ENCODE measurements at regions not wholly inside any gene's neighbourhood (a gene's known extent, or its start where the extent isn't known, plus 50 kb on each side); places are given as distances from the start of the nearest gene placed in this dataset.
A peak's percentile ranks its signal among the peaks of the same experiment; 100 is the strongest.

DNA sequence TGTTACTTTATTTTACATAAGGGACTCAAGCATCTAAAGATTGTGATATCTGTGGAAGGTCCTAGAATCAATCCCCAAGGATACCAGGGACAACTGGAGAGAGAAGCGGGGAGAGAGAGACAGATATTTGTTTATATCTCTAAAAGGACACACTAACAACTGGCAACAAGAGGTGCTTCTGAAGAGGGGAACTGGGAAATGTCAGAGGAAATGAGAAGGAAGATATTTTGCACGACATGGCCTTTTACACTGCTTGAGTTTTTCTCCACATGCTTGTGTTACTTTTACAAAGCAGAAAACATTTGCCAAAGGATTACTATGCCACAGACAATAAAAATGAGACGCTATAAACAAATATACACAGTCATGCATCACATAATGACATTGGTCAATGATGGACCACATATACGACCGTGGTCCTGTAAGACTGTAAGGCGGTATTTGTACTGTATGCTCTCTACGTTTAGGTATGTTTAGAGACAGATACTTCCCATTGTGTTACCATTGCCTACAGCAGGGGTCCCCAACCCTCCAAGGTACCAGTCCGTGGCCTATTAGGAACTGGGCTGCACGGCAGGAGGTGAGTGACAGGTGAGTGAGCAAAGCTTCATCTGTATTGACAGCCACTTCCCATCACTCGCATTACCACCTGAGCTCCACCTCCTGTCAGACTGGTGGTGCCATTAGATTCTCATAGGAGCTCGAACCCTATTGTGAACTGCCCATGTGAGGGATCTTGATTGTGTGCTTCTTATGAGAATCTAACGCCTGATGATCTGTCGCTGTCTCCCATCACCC, 64.6 kb upstream of the PTPN1 start:
- CTCF ChIA-PET: interaction anchor here (1.0 kb wide), 1 partner anchor 32 kb away, joined by 3 read pairs; no protein-coding TSS in a partner anchor
- TF ChIP-seq ZNF219 (CRISPR knock-in tag; IDR thresholded peaks at IDR 0.05; ENCODE audit: borderline replicate concordance): no peak
- TF ChIP-seq CREB1 (CRISPR knock-in tag; IDR thresholded peaks at IDR 0.05): no peak
- no peak for TF ChIP-seq TEAD1 (CRISPR knock-in tag; IDR thresholded peaks at IDR 0.05)
- TF ChIP-seq, protein P1, sequence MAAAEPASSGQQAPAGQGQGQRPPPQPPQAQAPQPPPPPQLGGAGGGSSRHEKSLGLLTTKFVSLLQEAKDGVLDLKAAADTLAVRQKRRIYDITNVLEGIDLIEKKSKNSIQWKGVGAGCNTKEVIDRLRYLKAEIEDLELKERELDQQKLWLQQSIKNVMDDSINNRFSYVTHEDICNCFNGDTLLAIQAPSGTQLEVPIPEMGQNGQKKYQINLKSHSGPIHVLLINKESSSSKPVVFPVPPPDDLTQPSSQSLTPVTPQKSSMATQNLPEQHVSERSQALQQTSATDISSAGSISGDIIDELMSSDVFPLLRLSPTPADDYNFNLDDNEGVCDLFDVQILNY (CRISPR knock-in tag; IDR thresholded peaks at IDR 0.05): no peak
- TF ChIP-seq, protein P2, sequence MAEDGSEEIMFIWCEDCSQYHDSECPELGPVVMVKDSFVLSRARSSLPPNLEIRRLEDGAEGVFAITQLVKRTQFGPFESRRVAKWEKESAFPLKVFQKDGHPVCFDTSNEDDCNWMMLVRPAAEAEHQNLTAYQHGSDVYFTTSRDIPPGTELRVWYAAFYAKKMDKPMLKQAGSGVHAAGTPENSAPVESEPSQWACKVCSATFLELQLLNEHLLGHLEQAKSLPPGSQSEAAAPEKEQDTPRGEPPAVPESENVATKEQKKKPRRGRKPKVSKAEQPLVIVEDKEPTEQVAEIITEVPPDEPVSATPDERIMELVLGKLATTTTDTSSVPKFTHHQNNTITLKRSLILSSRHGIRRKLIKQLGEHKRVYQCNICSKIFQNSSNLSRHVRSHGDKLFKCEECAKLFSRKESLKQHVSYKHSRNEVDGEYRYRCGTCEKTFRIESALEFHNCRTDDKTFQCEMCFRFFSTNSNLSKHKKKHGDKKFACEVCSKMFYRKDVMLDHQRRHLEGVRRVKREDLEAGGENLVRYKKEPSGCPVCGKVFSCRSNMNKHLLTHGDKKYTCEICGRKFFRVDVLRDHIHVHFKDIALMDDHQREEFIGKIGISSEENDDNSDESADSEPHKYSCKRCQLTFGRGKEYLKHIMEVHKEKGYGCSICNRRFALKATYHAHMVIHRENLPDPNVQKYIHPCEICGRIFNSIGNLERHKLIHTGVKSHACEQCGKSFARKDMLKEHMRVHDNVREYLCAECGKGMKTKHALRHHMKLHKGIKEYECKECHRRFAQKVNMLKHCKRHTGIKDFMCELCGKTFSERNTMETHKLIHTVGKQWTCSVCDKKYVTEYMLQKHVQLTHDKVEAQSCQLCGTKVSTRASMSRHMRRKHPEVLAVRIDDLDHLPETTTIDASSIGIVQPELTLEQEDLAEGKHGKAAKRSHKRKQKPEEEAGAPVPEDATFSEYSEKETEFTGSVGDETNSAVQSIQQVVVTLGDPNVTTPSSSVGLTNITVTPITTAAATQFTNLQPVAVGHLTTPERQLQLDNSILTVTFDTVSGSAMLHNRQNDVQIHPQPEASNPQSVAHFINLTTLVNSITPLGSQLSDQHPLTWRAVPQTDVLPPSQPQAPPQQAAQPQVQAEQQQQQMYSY (CRISPR knock-in tag; IDR thresholded peaks at IDR 0.05): no peak
- TF ChIP-seq TP53 (CRISPR knock-in tag; IDR thresholded peaks at IDR 0.05): no peak
- no peak for TF ChIP-seq MYBL2 (CRISPR knock-in tag; IDR thresholded peaks at IDR 0.05)
- TF ChIP-seq, protein P3, sequence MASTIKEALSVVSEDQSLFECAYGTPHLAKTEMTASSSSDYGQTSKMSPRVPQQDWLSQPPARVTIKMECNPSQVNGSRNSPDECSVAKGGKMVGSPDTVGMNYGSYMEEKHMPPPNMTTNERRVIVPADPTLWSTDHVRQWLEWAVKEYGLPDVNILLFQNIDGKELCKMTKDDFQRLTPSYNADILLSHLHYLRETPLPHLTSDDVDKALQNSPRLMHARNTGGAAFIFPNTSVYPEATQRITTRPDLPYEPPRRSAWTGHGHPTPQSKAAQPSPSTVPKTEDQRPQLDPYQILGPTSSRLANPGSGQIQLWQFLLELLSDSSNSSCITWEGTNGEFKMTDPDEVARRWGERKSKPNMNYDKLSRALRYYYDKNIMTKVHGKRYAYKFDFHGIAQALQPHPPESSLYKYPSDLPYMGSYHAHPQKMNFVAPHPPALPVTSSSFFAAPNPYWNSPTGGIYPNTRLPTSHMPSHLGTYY (CRISPR knock-in tag; IDR thresholded peaks at IDR 0.05): no peak
- TF ChIP-seq ZBTB21 (CRISPR knock-in tag; IDR thresholded peaks at IDR 0.05; ENCODE audit: borderline replicate concordance): no peak
- no peak for TF ChIP-seq ZNF423 (CRISPR knock-in tag; IDR thresholded peaks at IDR 0.05)
- TF ChIP-seq, protein P4, sequence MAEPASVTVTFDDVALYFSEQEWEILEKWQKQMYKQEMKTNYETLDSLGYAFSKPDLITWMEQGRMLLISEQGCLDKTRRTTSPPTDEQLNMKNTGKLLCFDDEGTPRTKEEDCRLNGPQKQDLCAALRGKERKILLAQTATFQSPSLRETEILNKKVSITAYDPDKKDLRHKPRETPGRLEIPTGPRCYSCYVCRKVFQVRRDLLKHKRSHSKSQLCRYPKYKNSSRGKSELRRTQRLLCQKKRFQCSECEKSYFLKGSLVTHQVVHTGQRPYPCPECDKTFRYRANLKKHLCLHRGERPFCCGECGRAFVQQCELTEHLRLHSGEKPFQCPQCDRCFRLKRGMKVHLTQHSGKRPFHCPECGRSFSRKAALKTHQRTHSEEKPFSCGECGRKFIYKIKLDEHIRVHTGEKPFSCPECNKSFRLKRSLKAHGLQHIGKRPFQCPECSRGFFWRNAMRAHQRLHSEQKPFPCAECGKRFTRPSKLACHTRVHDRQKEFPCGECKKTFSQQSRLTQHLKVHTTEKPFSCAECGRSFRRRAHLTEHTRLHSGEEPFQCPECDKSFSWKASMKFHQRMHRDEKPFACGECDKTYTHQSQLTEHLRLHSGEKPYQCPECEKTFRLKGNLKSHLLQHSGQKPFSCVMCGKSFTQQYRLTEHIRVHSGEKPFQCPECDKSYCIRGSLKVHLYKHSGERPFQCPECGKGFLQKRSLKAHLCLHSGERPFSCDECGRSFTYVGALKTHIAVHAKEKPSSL (CRISPR knock-in tag; conservative IDR thresholded peaks at IDR 0.05): no peak
- no peak for TF ChIP-seq ETV6 (CRISPR knock-in tag; IDR thresholded peaks at IDR 0.05)
- no peak overlapping the region for H3K27ac Mint-ChIP-seq
- ATAC-seq: no peak
- H3K9me3 Mint-ChIP-seq: peaks cover 4% of the 10 kb centered on the region
- no peaks in the 10 kb centered on the region for H3K36me3 Mint-ChIP-seq
- no peak overlapping the region for H3K4me3 Mint-ChIP-seq
- H3K4me1 Mint-ChIP-seq: peaks cover 9% of the 10 kb centered on the region; the same call in 1 of the 2 replicates
- POLR2A ChIA-PET: no interaction called here
- H3K27me3 Mint-ChIP-seq (ENCODE audit: low read depth): no peaks in the 10 kb centered on the region
- peak; percentile 23 for DNase-seq (ENCODE audit: low spot score)

DNA sequence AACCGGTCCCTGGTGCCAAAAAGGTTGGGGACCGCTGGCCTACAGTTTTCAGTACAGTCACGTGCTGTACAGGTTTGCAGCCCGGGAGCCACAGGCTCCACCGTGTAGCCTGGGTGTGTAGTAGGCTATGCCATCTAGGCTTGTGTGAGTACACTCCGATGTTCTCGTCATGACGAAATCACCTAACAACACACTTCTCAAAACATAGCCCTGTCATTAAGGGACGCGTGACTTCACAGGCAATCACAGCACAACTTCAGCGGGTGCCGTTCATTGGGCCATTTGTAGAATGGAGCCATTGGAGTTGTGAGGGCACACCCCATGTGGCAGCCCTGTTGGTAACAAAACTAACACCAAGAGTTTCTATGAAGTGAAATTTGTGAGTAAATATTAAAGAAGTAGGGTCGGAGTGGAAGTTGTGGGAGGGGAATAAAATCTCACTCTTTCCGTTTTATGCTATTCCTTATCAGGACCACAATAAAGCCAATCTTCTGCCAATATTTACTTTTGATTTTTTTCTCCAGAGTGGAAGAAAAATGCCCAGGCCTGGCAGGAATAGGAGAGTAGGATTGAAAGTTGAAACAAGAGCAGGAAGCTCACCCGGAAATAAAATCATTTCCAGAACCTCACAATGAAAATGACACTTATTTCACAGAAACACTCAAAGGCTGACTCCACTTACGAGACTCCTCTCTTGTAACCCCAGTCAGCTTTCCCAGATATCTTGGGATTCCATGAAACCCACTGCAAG, 63.7 kb upstream of the PTPN1 start:
- Mint-ChIP-seq H3K4me3 (no peak overlapping the region), H3K9me3 (peaks cover 4% of the 10 kb centered on the region), H3K27me3 (ENCODE audit: low read depth) (no peaks in the 10 kb centered on the region), H3K27ac (no peak overlapping the region), H3K4me1 (peaks cover 19% of the 10 kb centered on the region), H3K36me3 (no peaks in the 10 kb centered on the region)
- no peak for DNase-seq (ENCODE audit: low spot score)
- ChIA-PET POLR2A (no interaction called here), CTCF (interaction anchor here (1.0 kb wide), 1 partner anchor 33 kb away, joined by 3 read pairs; no protein-coding TSS in a partner anchor)
- TF ChIP-seq GABPB1 (CRISPR knock-in tag; IDR thresholded peaks at IDR 0.05) (peak; percentile 52; the same call in 1 of the 2 replicates), CBFB (CRISPR knock-in tag; IDR thresholded peaks at IDR 0.05; ENCODE audit: low read depth) (no peak)
- TF ChIP-seq, protein P5, sequence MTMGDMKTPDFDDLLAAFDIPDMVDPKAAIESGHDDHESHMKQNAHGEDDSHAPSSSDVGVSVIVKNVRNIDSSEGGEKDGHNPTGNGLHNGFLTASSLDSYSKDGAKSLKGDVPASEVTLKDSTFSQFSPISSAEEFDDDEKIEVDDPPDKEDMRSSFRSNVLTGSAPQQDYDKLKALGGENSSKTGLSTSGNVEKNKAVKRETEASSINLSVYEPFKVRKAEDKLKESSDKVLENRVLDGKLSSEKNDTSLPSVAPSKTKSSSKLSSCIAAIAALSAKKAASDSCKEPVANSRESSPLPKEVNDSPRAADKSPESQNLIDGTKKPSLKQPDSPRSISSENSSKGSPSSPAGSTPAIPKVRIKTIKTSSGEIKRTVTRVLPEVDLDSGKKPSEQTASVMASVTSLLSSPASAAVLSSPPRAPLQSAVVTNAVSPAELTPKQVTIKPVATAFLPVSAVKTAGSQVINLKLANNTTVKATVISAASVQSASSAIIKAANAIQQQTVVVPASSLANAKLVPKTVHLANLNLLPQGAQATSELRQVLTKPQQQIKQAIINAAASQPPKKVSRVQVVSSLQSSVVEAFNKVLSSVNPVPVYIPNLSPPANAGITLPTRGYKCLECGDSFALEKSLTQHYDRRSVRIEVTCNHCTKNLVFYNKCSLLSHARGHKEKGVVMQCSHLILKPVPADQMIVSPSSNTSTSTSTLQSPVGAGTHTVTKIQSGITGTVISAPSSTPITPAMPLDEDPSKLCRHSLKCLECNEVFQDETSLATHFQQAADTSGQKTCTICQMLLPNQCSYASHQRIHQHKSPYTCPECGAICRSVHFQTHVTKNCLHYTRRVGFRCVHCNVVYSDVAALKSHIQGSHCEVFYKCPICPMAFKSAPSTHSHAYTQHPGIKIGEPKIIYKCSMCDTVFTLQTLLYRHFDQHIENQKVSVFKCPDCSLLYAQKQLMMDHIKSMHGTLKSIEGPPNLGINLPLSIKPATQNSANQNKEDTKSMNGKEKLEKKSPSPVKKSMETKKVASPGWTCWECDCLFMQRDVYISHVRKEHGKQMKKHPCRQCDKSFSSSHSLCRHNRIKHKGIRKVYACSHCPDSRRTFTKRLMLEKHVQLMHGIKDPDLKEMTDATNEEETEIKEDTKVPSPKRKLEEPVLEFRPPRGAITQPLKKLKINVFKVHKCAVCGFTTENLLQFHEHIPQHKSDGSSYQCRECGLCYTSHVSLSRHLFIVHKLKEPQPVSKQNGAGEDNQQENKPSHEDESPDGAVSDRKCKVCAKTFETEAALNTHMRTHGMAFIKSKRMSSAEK (CRISPR knock-in tag; IDR thresholded peaks at IDR 0.05; ENCODE audit: borderline replicate concordance): no peak
- ATAC-seq: no peak

All from WTC11 (cell line).